DOHH2 (cell line): ENCODE measurements at regions not wholly inside any gene's neighbourhood (a gene's known extent, or its start where the extent isn't known, plus 50 kb on each side); places are given as distances from the start of the nearest gene placed in this dataset.

Experiments
- CTCF ChIP-seq: fragments of 200-600 bp; sonication (generic); IDR thresholded peaks from one replicate; pipeline ENCODE4 v1.5.1; 2014; ENCODE audit warnings: antibody characterized with exemption, mild to moderate bottlenecking, low read depth, low read length; ENCODE audit not compliant: poor library complexity, severe bottlenecking
- EZH2phosphoT487 ChIP-seq: fragments of 200-600 bp; sonication (generic); IDR thresholded peaks from 2 replicates; pipeline ENCODE4 v1.6.1; 2017; ENCODE audit warnings: borderline replicate concordance, mild to moderate bottlenecking, antibody characterized with exemption, low read length, moderate library complexity, mixed read lengths

- TF ChIP-seq CTCF (no peak), EZH2phosphoT487 (no peak)
These were observed 71.3 kb upstream of the STXBP5 start for GRCh38 chr6:147132889-147133288.
